ENCODE measurements at regions not wholly inside any gene's neighbourhood (a gene's known extent, or its start where the extent isn't known, plus 50 kb on each side); places are given as distances from the start of the nearest gene placed in this dataset.

DNA sequence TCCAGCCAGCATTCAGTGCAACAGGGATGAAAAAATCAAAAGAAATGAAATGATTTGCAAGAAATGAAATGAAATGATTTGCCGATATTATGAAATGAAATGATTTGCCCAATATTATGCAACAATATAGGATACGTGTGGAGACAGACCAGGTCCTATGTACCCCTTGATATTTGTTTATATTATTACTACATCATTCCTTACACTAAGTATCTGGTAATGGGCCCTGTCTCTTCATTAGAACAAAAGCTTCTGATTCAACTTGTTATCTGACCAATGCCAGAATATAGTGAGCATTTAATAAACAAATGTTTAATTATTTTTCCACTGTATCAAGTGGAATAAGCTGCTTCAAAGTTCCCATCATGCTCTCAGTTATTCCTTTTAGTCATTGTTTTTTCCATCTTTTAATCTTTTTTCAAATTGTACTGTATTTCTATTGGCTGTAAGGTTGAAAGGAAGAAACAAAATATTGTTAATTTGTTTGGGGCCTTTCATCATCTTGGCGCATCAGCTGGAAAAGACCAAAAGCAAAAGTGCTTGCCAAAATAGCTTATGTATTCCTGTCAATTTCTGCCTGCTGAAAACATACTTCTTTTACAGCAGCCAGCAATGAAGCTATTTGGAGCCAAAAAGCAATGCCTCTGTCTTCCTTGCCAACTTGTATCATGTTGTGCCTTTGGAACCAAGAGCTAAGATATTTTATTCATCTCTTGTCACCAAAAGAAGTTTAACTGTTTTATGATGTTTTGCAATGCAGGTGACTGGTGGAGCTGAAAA lies 2314.9 kb downstream of the LRRC4C start:
- no peak for DNase-seq (ENCODE audit: low read depth in 2 of 2)

DNA sequence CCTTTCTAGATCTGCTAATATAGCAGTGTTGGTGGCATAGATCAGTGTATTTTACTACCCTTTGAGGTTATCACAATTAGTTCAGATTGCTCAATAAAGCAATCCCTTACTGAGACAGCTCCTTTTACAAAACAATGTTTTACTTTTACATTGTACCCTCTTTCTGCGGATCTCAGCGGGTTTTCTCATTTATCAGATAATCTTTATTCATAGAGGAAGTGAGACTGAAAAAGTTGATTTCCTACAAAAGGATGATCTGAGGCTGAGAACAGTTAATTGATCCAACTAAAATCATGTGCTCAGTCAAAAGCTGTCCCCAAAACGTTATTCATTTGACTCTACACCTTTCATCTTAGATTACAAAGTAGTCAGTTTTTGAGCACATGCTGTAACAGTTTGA lies 2319.9 kb downstream of the LRRC4C start:
- DNase-seq (ENCODE audit: low read depth in 2 of 2), result no peak

DNA sequence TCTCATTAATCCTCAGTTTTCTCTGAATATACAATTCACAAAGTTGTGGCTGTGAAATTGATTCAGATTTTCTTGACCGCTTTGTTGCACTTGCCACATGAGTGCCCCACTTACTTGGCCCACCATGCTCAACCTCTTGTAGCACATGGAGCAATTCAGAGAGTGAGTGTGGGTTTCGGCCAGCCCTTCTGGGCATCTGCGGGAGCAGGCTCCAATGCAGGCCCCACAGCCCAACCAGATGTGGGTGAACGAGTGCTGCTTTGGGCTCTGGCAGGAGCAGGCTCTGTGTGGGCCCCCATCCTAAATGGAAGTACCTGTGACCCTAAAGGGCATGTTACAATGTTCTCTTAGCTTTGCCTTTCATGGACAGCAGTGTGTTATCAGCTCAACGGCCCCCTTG lies 2338.6 kb downstream of the LRRC4C start:
- no peak for DNase-seq (ENCODE audit: low read depth in 2 of 2)

DNA sequence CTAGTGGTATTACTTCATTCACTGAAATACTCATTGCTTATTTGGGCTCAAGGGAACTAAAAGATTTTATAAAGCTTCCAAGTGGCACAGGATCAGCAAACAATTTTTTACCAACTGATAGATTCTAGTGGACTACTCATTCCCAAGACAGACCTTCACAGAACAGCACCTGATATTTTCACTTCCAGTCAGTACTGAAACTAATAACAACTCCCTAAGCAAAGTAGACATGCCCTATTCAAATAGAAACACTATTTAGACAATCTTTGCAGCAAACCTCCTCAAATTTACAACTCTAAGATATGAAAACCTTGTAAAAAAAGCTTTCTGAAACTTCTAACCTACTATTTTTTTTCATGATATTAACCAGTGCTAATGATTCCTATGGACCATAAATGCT lies 2345.8 kb downstream of the LRRC4C start:
- DNase-seq (ENCODE audit: low read depth in 2 of 2), result no peak

DNA sequence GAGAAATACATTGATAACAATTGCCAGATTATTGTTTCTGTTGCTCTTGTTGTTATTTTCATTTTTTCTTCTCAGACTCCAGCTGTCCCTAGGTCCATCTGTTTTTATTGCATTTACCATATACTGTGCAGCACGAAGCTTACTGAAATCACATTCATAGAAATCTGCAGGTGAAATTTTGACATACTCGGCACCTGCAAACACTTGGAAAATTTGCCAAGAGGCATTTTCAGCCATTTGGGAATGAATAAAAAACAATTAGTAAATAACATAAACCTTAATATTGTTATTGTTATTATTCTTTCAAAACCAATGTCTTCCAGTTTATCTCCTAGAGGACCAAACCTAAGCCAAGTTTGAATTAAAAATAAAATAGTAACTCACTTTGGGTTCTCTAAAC lies 2357.2 kb downstream of the LRRC4C start:
- DNase-seq (ENCODE audit: low read depth in 2 of 2), result no peak

DNA sequence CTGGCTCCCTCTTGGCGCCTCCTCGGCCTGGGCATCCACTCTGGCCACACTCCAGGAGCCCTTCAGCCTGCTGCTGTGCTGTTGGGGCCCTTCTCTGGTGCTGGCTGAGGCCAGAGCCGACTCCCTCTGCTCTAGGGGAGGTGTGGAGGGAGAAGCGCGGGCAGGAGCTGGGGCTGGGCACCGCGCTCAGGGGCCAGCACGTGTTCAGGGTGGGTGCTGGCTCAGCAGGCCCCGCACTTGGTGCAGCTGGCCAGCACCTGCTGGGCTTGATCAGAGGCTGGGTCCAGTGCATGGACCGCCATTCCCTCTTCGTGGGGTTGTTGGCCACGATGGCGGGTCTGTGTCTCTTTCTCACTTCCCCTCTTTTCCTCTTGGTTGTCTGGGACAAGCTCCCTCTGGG lies 2381.0 kb downstream of the LRRC4C start:
- DNase-seq (ENCODE audit: low read depth in 2 of 2), result no peak

DNA sequence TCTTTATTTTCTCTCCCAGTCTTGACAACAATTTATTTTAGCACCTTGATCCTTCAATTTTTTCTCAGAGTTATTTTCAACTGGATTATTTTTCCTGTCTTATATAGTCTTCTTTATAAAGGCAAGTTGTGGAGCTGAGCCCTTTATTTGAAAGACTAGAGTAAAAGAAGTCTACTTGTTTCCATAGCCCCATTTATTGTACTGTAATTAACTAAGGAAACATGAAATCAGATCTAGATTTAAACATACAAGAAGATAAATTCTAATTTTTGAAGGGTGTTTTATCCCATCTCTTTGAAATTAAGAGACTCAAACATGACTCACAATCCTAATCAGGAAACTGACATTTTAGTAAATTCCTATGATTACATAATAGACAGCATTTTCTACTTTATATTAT lies 2421.8 kb downstream of the LRRC4C start:
- DNase-seq (ENCODE audit: low read depth in 2 of 2), result no peak

DNA sequence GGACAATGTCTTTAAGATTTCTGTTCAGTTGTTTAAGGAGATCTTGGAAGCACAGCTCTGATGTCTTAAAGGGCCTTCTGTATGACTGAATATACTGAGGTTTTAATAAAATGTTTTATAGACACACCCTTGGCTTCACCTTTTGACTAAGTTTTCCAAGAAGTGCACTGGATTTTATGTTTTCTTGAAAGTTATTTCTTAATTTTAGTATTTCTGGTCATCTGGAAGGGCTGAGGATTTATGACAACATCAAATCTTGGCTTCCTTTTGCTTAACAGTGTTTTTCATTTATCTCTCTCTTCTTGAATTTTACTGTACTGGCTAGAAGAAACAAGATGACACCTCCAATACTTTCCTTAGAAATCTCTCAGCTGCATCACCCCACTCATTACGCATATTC lies 2423.4 kb downstream of the LRRC4C start:
- no peak for DNase-seq (ENCODE audit: low read depth in 2 of 2)

DNA sequence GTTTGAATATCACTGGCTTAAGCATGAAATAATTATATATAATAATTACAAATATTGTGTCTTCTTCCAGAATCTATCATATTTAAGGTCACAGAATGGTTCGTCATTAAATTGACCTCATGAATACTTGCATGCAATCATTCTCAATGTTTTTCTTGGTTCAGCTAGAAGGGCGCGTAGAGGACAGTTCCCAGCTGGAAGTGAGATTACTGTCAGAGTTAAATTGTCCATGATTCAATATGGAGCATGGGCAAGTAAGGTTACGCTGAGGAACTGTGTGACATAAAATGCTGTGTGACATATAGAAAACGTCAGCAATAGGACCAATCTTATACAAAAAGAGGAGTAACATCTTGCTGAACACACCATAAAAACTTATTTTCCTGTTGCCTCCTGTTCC lies 2423.5 kb upstream of the RAG2 start:
- no peak for DNase-seq (ENCODE audit: low read depth in 2 of 2)

DNA sequence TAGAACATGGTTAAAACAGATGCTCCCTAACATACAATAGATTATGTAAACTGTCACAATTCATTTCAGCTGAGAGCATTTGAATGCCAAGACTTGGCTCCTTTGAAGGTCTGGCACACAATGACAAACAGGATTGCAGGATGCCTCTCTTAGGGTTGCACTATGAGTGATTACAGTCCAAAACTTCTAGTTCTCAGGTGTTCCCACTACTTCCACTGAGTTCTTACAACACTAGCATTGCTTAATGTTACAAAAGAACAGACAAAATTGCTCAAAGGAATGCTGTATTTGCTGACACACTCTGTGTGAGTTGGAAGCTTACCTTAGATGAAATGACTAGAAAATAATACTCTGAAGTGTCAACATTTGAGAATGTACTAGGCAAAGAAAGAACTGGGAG lies 2413.8 kb upstream of the RAG2 start:
- DNase-seq (ENCODE audit: low read depth in 2 of 2), result no peak

DNA sequence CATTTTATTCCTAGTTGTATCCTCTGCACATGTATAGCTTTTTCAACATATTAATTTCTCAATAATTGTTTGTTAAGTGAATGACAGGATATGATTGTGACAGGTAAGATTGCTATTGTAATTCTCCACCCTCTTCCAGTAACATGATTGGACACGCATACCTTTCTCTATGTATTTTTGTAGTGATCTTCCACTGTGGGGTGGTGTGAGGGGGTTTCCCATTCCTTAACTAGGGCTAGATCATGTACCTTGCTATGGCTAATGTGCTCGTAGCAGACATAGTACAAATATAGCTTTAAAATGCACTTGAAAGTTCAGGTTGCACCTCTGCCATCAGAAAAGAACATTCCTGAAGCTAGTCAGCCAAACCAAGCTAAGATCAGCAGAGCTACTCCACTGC lies 2392.8 kb upstream of the RAG2 start:
- no peak for DNase-seq (ENCODE audit: low read depth in 2 of 2)

DNA sequence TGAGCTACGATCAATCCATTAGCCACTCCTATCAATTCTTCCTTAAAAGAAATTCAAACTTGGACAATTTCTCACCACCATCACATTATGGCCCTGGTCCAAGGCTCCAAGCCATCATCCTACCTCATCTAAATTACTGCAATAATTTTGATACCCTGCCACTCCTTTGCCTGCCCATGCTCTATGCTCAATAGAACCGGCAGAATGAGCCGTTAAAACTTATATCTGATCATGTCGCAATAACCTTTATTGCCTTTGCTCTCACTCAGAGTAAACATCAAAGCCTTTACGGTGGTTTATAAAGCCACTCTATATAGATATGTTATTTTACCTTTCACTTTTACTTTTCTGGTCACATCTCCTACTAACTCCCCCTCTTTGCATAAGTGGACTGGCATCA lies 2392.1 kb upstream of the RAG2 start:
- no peak for DNase-seq (ENCODE audit: low read depth in 2 of 2)

DNA sequence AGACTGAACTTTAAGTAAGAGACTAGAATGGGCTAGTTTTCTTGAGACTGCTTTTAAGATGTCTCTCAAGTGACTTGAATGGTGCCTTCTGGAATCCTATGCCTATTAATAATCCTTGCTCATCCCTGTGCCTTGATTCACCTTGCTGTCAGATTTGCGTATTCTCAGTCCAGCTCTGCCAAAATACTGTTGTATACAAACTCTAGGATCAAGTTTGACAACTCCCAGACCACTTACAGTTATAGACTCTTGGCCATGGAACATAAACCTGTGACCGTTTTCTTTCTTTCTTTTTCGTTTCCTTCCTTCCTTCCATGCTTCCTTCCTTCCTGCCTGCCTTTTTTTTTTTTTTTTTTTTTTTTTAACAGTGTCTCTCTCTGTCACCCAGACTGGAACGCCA lies 2390.9 kb upstream of the RAG2 start:
- no peak for DNase-seq (ENCODE audit: low read depth in 2 of 2)

DNA sequence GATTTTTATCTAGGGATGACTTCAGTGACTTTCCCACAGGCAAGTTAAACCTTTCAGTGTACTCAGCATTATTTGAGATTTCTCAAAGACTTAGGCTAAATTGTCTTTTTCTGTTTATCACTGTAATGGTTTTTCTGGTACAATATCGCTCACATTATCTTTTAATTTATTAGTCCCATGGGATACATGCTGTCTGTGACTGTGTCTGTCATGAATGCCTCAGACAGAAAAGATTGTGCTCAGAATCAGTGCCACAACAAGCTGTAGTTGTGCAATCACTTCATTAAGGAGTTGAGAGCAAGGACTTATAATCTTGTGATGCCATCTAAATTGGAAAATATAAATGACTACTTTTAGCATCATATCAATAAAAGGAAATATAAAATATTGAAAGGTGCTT lies 2374.2 kb upstream of the RAG2 start:
- DNase-seq (ENCODE audit: low read depth in 2 of 2), result no peak

DNA sequence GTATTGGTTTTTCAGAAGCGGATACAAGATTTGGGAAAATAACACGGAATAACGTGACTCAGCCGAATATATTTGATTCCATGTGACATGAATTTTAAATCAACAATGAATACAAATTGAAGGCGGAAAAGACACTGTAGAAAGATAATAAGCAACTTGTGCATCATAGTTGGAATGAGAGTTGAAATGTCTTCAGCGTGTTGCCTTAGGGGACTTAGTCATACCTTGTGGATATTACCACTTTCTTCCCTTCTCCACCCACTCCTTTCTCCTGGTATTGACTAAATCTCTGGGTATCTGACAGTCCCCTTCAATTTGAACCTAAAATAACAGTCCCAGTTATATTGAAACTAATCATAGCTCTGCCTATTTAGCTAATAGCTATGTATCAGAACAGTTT lies 2373.1 kb upstream of the RAG2 start:
- no peak for DNase-seq (ENCODE audit: low read depth in 2 of 2)

DNA sequence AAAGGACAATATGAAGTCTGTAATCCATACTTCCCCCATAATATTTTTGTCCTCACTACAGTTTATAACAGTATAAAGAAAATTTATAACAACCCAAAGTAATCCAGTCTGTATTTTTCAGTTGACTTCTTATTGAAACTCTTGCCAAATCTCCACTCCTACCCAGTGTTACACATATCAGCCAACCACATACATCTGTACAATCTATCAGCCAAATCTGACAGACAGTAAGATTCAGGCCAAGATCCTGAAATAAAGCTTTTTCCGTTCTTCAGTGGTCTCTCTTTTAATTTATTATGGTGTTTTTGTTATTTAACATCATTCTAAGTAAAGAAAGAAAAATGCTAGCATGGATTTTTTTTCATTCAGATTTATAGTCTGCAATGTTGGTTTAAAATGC lies 2370.9 kb upstream of the RAG2 start:
- DNase-seq (ENCODE audit: low read depth in 2 of 2), result no peak

DNA sequence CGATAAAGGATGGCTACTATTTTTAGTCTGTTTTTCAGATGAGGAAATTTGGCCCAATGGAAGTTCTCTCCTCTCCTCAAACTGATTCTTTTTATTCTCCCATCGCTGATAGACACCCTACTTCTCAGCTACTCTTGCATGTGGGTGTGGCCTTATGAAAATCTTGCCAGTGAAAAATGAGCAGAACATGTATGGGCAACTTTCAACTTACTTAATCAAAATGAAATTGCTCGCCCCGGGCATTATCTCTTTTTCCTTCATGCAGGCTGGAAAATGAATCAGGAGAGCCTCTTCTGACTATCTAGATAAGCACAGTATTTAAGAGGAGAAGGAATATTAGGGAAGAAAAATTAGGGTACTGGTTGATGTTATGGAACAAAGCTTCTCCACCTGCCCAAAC lies 2354.7 kb upstream of the RAG2 start:
- no peak for DNase-seq (ENCODE audit: low read depth in 2 of 2)

DNA sequence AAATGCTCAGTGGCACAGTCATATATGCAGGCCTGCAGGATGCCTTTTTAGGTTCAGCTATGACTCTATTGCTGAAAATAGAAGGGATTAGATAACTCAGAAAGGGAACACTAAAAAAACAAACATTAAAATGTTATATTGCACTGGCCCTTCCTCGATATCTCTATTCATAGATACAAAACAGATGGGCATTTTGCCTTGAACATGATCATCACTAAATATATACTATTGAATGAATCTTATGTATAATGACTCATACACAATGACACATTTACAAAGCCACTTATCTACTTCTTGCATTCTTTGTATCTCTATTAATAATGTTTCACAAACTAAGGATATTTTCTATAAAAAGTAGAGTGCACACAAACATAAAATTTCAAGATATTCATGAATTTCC lies 2352.8 kb upstream of the RAG2 start:
- DNase-seq (ENCODE audit: low read depth in 2 of 2), result no peak

DNA sequence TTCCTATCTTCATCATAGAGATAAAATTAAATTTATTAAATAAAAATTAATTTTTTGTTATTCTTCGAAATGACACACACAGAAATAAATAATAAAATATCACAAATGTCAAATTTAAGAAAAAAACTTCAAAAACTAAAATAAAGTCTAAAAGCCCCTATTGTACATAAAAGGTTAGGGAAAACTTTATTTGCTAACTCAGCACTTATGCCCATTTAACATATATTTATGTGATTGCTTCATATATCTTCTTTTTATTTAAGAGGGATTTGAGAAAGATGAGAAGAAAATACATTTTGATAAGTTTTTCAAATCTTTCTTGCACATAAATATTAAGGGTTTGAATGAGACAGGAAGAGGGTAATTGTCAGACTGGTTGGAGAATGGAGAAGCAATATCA lies 2350.4 kb upstream of the RAG2 start:
- DNase-seq (ENCODE audit: low read depth in 2 of 2), result no peak

DNA sequence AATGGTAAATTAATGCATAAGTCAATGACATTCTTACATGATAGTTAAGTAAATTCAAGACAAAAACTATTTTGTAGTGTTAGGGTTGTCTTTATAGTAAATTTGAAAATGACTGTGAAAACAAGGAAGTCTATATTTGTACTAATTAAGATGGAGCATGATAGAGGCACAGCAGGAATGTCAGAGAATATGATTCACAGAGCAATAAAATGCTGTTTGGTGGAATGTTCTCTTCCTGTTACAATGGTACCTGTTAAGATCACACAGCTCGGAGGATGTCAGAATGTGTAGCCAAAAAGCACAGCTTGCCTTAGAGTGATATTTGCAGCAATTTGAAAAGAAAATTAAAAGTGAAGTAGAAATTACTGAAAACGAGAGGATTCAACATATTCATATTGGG lies 2339.7 kb upstream of the RAG2 start:
- no peak for DNase-seq (ENCODE audit: low read depth in 2 of 2)

DNA sequence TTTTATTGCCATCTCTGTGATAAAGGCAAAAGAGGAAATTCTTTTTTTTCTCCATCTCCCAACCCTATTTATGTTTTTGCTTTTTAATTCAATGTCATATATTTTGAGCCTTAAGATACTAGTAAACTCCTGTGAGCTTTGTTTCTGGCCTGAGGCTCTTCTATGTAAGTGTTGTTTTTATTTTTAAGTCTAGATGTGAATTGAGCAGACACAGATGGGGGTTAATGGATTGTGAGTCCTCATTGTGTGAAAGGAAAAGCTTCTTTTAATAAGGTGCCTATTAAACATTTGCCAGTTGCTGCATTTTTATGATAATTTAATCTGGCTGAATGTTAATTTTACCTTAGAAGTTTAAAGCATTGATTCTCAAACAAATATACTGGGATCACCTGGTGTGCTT lies 2337.9 kb upstream of the RAG2 start:
- DNase-seq (ENCODE audit: low read depth in 2 of 2), result no peak

DNA sequence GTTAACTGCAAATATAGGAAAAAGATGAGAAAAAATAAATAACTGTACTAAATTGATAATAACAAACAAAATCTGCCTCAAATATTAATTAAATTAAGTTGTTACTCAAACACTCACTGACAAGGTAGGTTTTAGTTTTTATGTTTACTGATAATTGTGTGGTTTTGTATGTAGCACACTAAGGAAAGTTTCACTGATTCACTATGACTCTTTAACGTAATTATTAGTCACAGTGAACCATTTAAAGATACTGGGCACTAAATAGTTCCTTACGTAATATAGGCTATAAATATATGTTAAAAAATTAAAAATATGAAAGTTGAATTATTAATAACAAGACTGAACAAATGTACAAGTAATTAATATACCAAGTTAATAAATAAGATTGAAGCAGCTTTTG lies 2330.0 kb upstream of the RAG2 start:
- no peak for DNase-seq (ENCODE audit: low read depth in 2 of 2)

DNA sequence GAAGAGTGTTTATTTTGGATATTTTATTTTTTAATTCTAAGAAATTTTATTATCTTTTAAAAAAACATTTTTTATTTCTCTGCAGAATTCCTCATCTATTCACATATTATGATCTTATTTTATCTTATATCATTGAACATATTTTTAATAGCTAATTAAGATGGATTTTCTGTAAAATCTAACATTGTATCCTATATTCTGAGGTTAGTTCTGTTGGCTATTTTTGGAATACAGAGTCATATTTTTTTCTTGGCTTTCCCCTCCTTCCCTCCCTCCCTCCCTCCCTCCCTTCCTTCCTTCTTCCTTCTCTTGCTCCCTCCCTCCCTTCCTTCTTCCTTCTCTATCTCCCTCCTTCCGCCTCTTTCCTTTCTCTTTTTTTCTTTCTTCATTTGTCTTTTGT lies 2326.6 kb upstream of the RAG2 start:
- no peak for DNase-seq (ENCODE audit: low read depth in 2 of 2)

DNA sequence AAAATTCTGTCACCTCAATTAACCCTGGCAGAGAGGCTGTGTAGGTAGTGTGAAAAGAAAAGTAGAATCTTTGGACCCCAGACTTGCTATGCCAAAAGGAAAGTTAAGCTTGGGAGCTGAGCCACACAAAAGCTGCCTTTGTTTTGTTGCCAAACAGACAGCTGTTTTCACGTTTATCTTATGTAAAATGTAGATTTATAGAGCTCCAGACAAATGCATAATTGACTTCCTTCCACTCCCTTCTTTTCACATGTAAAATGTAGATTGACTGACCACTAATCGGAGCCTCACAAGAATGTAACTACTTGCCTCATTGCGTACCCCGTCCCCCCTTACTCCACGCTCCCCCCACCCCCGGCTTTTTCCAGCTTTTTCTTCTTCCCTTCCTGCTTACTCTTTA lies 2302.2 kb upstream of the RAG2 start:
- no peak for DNase-seq (ENCODE audit: low read depth in 2 of 2)
